Uterus (tissue), 3 donors: ENCODE measurements at regions not wholly inside any gene's neighbourhood (a gene's known extent, or its start where the extent isn't known, plus 50 kb on each side); places are given as distances from the start of the nearest gene placed in this dataset.

ENCODE experiments used
- DNase-seq, 2 donors: peaks; one replicate each; pipeline ENCODE4 v3.0.0-alpha.2; 2019 to 2020
- H3K27ac ChIP-seq, 2 donors: fragments of 200-600 bp; sonication (generic); 1 replicate in 1 of 2; 2 replicates in 1 of 2; pipeline ENCODE4 v1.5.1; 2016 to 2018
- H3K27me3 ChIP-seq, 2 donors: fragments of 200-600 bp; sonication (generic); one replicate each; pipeline ENCODE4 v1.5.1; 2018 to 2019; ENCODE audit warnings: control low read depth in 1 of 2
- H3K36me3 ChIP-seq, 2 donors: fragments of 200-600 bp; sonication (generic); one replicate each; pipeline ENCODE4 v1.5.1; 2019; ENCODE audit warnings: control low read depth in 1 of 2
- H3K4me1 ChIP-seq, 2 donors: fragments of 200-600 bp; sonication (generic); one replicate each; pipeline ENCODE4 v1.5.1; 2018 to 2019; ENCODE audit warnings: control low read depth in 1 of 2
- H3K4me3 ChIP-seq, 2 donors: fragments of 200-600 bp; sonication (generic); 1 replicate in 1 of 2; 2 replicates in 1 of 2; pipeline ENCODE4 v1.5.1; 2018 to 2019; ENCODE audit warnings: mild to moderate bottlenecking in 1 of 2
- H3K9me3 ChIP-seq, 2 donors: fragments of 200-600 bp; sonication (generic); one replicate each; pipeline ENCODE4 v1.5.1; 2019; ENCODE audit warnings: control low read depth in 1 of 2
- POLR2A ChIP-seq, 2 donors: fragments of 450-650 bp; IDR thresholded peaks; one replicate each; pipeline ENCODE4 v1.6.1; 2016; ENCODE audit warnings: antibody characterized with exemption in 2 of 2, mild to moderate bottlenecking in 1 of 2, moderate library complexity in 1 of 2
- intact Hi-C: fragments of 100-400 bp; cut with DNase I; formaldehyde crosslinking; loops from one replicate; pipeline ENCODE4 v1.15.1; 2023; ENCODE audit warnings: low total_unique reads
- TF ChIP-seq, protein P1 (sequence below), 4 experiments: fragments of 200-600 bp in 2 of 4; fragments of 450-650 bp in 2 of 4; sonication (generic) in 2 of 4; IDR thresholded peaks; one replicate each; pipeline ENCODE4 v1.5.1; 2016 to 2019; ENCODE audit warnings: antibody characterized with exemption in 4 of 4, mild to moderate bottlenecking in 2 of 4, moderate library complexity in 1 of 4
- donor health status: DM: yes; HTN: yes; CAD: no.

DNA sequence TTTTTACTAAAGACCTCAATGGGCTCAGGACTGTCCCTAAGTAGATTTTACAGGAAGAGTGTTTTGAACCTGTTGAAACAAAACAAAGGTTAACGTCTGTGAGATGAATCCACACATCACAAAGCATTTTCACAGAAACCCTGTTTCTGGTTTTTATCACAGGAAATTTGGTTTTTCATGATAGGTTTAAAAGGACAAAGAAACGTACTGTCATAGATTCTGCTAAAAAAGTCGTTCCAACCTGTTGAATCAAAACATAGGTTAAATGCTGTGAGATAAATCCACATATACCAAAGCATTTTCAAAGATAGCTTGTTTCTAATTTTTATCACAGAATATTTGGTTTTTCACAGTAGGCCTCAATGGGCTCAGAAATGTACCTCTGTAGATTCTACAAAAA is 1531.0 kb downstream of the UQCRFS1 start:
- intact Hi-C loops, result no loop called here
- Histone ChIP-seq H3K9me3 (no peaks in the 10 kb centered on the region), H3K4me3 (no peak overlapping the region), H3K36me3 (no peaks in the 10 kb centered on the region), H3K27me3 (no peaks in the 10 kb centered on the region), H3K4me1 (no peaks in the 10 kb centered on the region), H3K27ac (no peak overlapping the region)
- DNase-seq, result no peak
- TF ChIP-seq POLR2A (IDR thresholded peaks at IDR 0.05), result no peak
- TF ChIP-seq, protein P1, sequence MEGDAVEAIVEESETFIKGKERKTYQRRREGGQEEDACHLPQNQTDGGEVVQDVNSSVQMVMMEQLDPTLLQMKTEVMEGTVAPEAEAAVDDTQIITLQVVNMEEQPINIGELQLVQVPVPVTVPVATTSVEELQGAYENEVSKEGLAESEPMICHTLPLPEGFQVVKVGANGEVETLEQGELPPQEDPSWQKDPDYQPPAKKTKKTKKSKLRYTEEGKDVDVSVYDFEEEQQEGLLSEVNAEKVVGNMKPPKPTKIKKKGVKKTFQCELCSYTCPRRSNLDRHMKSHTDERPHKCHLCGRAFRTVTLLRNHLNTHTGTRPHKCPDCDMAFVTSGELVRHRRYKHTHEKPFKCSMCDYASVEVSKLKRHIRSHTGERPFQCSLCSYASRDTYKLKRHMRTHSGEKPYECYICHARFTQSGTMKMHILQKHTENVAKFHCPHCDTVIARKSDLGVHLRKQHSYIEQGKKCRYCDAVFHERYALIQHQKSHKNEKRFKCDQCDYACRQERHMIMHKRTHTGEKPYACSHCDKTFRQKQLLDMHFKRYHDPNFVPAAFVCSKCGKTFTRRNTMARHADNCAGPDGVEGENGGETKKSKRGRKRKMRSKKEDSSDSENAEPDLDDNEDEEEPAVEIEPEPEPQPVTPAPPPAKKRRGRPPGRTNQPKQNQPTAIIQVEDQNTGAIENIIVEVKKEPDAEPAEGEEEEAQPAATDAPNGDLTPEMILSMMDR (IDR thresholded peaks at IDR 0.05), result no peak

DNA sequence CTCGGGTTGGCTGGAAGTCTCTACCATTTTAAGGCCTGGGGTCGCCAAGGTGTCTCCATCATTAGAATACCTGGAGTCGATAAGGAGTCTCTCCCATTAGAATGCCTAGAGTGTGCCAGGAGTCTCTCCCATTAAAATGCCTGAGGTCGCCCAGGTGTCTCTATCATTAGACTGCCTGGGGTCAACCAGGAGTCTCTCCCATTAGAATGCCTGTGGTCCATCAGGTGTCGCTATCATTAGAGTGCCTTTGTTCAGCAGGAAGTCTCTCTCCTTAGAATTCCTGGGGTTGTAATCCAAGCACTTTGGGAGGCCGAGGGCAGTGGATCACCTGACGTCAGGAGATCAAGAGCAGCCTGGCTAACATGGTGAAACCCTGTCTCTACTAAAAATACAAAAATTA is 1533.0 kb downstream of the UQCRFS1 start:
- intact Hi-C loops, result no loop called here
- H3K27ac ChIP-seq, result no peak overlapping the region
- H3K27me3 ChIP-seq, result no peaks in the 10 kb centered on the region
- no peaks in the 10 kb centered on the region for H3K4me1 ChIP-seq
- TF ChIP-seq, protein P1 (IDR thresholded peaks at IDR 0.05), result no peak
- no peak for TF ChIP-seq POLR2A (IDR thresholded peaks at IDR 0.05)
- H3K9me3 ChIP-seq, result no peaks in the 10 kb centered on the region
- no peak overlapping the region for H3K4me3 ChIP-seq
- no peak for DNase-seq
- no peaks in the 10 kb centered on the region for H3K36me3 ChIP-seq

DNA sequence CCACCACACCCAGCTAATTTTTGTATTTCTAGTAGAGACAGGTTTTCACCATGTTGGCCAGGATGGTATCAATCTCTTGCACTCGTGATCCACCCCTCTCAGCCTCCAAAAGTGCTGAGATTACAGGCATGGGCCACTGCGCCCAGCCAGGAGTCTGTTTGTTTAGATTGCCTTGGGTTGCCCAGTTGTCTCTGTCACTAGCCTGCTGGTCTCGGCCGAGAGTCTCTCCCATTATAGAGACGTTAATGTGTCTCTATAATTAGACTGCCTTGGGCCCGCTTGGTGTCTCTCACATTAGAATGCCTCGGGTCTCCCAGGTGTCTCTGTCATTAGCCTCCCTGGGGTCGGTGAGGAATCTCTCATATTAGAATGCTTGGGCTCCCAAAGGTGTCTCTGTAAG is 1533.6 kb downstream of the UQCRFS1 start:
- no peaks in the 10 kb centered on the region for H3K27me3 ChIP-seq
- TF ChIP-seq POLR2A (IDR thresholded peaks at IDR 0.05), result no peak
- TF ChIP-seq, protein P1 (IDR thresholded peaks at IDR 0.05), result no peak
- no peak for DNase-seq
- intact Hi-C loops, result no loop called here
- no peak overlapping the region for H3K4me3 ChIP-seq
- no peak overlapping the region for H3K27ac ChIP-seq
- H3K9me3 ChIP-seq, result no peaks in the 10 kb centered on the region
- no peaks in the 10 kb centered on the region for H3K36me3 ChIP-seq
- H3K4me1 ChIP-seq, result no peaks in the 10 kb centered on the region

DNA sequence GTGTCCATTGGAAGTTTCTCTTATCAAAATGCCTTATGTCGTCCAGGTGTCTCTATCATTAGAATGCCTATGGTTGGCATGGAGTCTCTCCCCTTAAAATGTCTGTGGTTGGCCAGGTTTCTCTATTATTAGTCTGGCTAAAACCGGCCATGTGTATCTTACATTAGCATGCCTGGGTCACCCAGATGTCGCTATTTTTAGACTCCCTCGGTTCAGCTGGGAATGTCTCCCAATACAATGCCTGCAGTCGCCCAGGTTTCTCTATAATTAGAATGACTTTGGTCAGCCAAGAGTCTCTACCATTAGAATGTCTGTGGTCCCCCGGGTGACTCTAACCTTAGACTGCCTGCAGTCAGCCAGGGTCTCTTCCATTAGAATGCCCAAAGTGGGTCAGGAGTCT is 1536.1 kb downstream of the UQCRFS1 start:
- no peak for DNase-seq
- TF ChIP-seq, protein P1 (IDR thresholded peaks at IDR 0.05), result no peak
- no peak for TF ChIP-seq POLR2A (IDR thresholded peaks at IDR 0.05)
- no peaks in the 10 kb centered on the region for H3K27me3 ChIP-seq
- H3K36me3 ChIP-seq, result no peaks in the 10 kb centered on the region
- no peaks in the 10 kb centered on the region for H3K9me3 ChIP-seq
- H3K4me3 ChIP-seq, result no peak overlapping the region
- H3K4me1 ChIP-seq, result no peaks in the 10 kb centered on the region
- intact Hi-C loops, result no loop called here
- no peak overlapping the region for H3K27ac ChIP-seq

DNA sequence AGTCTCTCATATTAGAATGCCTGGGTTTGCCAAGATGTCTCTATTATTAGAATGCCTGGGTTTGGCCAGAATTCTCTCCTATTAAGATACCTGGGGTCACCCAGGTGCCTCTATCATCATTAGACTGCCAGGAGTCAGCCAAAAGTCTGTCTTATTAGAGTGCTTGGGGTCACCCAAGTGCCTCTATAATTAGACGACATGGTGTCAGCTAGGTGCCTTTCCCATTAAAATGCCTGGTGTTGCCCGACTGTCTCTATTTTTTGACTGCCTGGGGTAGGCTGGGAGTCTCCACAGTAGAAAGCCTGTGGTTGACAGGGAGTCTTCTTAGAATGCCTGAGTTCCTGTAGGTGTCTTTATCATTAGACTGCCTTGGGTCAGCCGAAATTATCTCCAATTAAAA is 1536.6 kb downstream of the UQCRFS1 start:
- no peak for TF ChIP-seq POLR2A (IDR thresholded peaks at IDR 0.05)
- TF ChIP-seq, protein P1 (IDR thresholded peaks at IDR 0.05), result no peak
- no peak overlapping the region for H3K4me3 ChIP-seq
- H3K4me1 ChIP-seq, result no peaks in the 10 kb centered on the region
- intact Hi-C loops, result no loop called here
- H3K9me3 ChIP-seq, result no peaks in the 10 kb centered on the region
- H3K36me3 ChIP-seq, result no peaks in the 10 kb centered on the region
- no peak overlapping the region for H3K27ac ChIP-seq
- no peak for DNase-seq
- H3K27me3 ChIP-seq, result no peaks in the 10 kb centered on the region
